RPMI7951 (cell line): ENCODE measurements at regions not wholly inside any gene's neighbourhood (a gene's known extent, or its start where the extent isn't known, plus 50 kb on each side); places are given as distances from the start of the nearest gene placed in this dataset.
"Not testable (repeated sequence)": the region's sequence is repeated elsewhere in the genome, so short reads cannot be mapped to it uniquely, and the experiment has no call there.

Experiments
- DNase-seq: peaks from one replicate; pipeline ENCODE4 v3.0.0-alpha.2; 2012; ENCODE audit warnings: low read depth

GRCh38 chr18:49731860-49732311 is 81.4 kb downstream of the ACAA2 start:
- DNase-seq, result no peak

GRCh38 chr18:49731421-49731841 is 81.9 kb downstream of the ACAA2 start:
- DNase-seq, result no peak

- DNase-seq, result no peak
Measured at GRCh38 chr18:49730951-49731391, 82.4 kb downstream of the ACAA2 start.

DNA sequence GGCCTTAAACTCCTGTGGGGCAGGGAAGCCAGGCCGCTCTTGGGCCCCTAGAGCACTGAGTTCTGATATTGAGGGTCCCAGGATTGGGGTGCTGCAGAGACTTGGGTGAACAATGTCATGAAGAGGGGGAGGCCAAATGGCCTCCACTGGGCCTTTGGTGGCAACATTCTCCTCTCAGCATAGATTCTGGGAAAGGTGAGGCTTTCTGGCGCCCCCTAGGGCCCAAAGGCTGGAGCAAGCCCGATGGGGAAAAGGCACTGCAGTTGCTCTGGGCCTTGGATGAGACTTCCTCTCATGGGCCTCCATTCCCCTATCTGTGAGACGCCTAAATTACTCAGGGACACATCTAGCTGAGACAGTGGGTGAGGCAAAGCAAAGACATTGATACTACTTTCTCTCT is 84.8 kb downstream of the ACAA2 start:
- peak; percentile 33 for DNase-seq

DNA sequence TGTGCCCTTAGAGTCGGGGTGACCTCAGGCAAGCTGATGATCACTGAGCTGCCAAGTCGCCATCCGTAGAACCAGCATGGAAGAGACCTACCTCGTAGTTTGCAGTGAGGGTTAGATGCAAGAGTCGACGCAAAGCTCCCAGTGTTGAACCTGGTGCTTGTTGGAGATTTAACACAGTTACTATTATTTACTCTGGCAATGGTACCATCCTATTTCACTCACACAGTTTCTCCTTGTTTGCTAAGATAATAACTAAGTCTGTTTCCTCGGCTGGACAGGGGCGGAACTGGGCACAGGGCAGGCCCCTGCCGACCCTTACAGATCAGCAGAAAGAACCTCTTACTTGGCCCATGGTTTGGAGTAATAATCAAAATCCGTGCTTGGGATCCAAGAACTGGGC is 85.5 kb downstream of the ACAA2 start:
- DNase-seq, result no peak

DNA sequence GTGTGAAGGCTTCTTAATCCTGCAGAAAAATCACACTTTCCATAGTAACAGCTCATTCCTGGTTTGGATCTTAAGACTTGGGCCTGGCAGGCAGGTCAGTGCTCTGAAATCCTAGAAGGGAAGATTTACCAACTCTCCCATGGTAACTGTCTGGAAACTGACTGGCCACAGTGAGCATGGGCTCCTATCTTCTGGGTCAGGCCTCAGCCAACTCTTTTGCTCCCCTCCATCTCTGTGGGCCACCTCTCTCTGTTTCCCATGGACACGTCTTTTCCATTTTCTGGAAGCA is 86.7 kb downstream of the ACAA2 start:
- DNase-seq, result no peak

- DNase-seq, result peak; percentile 81
Measured at GRCh38 chr18:49725809-49726674, 87.3 kb downstream of the ACAA2 start.

DNA sequence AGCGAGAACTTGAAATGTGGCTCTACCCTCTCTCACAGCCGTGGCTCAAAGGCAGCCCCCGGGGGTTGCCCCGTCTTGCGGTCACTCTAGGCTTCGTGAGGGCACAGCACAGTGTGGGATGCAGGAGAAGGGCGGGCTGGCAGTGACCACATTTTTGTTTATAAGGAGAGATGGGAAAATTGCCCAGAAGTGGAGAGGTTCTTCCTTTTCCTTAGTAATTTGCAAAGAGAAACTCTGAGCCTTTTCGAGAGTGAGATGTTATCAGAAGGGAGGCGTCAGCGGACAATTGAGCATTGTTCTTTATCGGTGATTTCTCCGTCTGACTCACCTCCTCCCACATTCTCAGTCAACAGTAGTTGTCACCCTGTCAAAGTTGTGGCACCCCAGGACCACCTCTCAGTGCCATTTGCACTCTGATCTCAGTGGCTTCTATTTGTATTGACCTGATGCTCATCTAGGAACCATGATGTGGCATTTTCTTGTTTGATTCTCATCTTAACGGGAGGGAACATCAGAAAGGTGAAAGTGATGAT is 89.6 kb downstream of the ACAA2 start:
- peak; percentile 93 for DNase-seq

DNA sequence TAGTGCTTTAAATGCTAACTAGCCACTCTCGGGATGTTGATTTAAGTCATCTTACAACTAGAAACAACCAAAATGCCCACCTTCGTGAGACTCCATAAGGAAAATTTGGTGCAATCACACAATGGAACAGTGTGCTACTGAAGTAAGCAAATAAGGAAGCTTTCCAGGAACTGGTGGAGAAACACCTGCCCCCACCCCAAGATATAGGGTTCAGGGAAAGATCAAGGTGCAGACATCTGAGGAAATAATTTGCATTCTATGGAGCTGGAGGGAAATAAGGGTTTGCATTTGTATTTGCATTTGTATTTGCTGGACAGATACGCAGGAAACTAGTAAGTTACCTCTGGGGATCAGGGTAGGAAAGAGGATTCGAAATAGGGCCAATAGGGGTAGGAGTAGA is 90.9 kb downstream of the ACAA2 start:
- DNase-seq, result no peak

- DNase-seq, result no peak
Measured at GRCh38 chr18:49721981-49722380, 91.4 kb downstream of the ACAA2 start.

- DNase-seq, result not testable (repeated sequence)
Measured at GRCh38 chr18:49720944-49721343, 92.4 kb downstream of the ACAA2 start.

GRCh38 chr18:49717617-49718016 is 95.7 kb downstream of the ACAA2 start:
- no peak for DNase-seq

- DNase-seq, result no peak
Measured at GRCh38 chr18:49716035-49716434, 97.3 kb downstream of the ACAA2 start.

DNA sequence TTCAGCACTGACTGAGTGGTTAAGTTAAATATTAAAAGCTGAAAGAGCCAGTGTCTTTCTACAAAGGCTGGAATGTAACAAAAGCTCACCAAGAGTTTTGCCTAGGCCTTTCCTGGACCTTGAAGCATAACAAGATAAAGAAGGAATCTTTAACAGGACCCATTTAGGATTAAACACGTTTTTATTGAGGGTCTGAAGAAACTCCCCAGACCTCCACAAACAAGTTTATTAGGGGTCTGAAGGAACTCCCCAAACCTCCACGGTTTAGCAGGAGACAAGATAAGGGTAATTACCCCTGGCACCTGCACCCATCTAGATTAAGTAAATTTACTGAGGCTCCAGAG is 104.0 kb downstream of the ACAA2 start:
- DNase-seq, result no peak

DNA sequence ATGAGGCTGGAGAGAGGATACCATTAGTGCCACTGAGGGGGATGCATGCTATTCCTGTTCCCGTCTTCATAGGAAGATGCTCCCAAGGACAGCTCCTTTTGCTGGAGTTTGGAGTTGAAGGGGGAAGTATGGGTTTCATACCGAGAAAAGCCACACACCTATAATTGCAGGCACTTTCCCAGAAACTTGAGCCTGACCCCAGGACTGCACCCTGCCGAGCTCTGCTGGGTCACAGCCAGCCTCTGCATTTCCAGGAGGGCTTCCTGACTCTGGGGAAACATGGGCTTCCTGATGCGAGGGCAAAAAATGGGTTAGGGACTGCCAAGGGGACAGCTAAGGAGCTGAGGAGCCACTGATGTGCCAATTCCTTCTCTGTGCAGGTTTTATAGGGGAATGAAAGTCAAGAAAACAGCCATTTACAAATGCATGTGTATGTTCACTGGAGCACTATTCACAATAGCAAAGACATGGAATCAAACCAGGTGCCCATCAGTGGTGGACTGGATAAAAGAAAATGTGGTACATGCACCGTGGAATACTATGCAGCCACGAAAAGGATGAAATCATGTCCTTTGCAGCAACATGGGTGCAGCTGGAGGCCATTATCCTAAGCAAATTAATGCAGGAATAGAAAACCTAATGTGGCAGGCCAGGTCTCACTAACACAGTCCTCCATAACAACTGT is 104.5 kb downstream of the ACAA2 start:
- DNase-seq, result no peak

DNA sequence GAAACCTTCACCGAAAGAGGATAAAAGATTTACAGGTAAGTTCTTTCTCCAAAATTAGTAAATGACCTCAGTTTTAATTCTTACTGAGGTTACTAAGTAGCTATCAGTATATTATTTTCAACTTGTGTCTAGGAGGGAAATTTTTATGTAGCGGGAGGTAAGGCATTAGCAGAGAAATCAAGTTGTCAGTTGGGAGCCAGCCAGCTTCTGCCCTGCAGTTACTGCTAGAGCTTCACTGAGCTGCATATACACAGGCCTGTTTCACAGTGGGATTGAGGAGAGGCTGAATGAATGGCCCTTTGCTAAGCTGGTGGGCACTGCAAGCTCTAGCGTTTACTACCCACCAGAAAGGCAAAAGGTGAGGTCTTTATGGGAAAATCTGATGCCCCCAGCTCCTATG is 105.7 kb downstream of the ACAA2 start:
- DNase-seq, result no peak

- DNase-seq, result no peak
Measured at GRCh38 chr18:49704334-49704733, 109.0 kb downstream of the ACAA2 start.

DNA sequence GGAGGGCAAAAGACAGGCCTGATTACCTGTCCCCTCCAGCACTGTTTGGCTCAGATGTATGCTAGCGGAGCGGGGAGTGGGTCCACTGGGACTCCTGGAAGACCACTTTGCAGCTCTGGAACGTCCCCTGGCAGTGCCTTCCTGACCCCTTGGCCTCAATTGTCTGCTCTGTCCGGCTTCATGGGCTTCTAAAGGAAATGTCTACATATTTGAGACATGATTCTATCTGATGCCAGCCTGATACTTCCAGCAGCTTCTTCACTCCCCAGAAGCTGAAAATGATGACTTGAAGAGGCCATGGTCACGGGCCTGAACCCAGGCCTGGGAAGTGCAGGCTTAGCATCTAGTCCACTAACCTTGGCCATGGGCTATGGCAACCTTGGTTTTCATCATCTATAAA is 112.1 kb downstream of the ACAA2 start:
- no peak for DNase-seq

GRCh38 chr18:49699303-49699702 is 114.0 kb downstream of the ACAA2 start:
- no peak for DNase-seq

DNA sequence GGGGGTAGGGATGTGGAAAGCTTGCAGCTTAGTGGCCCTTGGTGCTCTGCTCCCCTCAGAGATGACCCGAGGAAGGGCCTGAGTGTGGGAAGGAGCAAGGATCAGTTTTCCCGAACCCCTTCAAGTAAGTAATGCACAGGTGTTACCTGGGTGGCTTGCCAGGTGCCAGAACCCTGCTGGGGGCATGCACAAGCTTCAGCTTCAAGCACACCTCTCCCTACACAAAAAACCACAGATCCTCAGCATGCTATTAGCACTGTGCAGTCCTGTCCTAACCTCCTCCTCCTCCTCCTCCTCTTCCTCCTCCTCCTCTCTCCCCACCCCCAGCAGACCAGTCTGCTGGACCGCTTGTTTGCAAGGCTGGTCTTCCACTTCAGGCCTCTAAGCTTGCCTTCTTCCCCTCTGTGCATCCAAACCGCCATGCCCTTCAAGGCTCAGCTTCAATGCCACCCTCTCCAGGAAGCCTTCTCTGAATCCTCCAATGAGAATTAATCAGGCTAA is 114.8 kb downstream of the ACAA2 start:
- no peak for DNase-seq

GRCh38 chr18:49697757-49698524 is 115.4 kb downstream of the ACAA2 start:
- DNase-seq, result no peak

GRCh38 chr18:49697049-49697448 is 116.3 kb downstream of the ACAA2 start:
- DNase-seq, result no peak
